HG03097 (cell line): ENCODE measurements at regions not wholly inside any gene's neighbourhood (a gene's known extent, or its start where the extent isn't known, plus 50 kb on each side); places are given as distances from the start of the nearest gene placed in this dataset.

Source experiments
- ATAC-seq: cut with Tn5 transposase; IDR thresholded peaks from one replicate; pipeline ENCODE4 v1.9.1; 2021; ENCODE audit not compliant: unreplicated experiment, low FRiP score

GRCh38 chr4:81528979-81529378 is 57.3 kb upstream of the RASGEF1B start:
- ATAC-seq: no peak

DNA sequence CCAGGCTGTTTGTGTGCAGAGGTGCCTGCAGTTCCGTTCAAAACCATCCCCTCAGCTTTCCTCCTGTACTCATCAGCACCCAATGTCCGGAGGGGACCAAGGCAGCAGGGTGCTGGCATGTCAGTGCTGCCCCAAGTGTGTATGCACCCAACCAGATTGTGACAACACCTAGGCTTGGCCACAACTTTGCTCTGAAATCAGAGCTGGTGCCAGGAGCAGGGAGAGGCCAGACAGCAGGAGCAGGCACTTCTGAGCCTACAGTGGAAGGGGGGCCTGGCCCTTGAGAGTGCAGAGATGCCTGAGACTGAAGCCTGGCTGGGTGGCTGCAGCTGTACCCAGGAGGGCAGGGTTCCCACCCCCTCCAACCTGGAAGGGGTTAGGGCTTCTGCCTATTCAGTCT is 56.5 kb upstream of the RASGEF1B start:
- ATAC-seq: no peak

DNA sequence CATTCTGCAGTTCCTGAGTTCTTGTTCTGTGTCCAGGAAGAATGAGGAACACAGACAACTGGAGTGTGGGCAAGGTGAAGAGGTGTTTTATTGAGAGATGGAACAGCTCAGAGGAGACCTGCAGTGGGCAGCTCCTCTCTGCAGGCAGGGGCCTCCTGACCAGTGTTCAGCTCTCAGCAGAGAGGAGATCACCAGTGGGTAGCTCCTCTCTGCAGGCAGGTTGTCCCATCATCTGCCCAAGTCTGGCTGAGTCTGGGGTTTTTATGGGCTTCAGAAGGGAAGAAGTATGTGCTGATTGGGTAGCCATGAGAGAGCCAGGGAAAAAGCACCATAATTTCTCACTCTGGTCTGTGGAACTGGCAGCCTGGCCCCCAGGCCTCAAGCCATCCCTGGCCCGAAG is 56.0 kb upstream of the RASGEF1B start:
- no peak for ATAC-seq

DNA sequence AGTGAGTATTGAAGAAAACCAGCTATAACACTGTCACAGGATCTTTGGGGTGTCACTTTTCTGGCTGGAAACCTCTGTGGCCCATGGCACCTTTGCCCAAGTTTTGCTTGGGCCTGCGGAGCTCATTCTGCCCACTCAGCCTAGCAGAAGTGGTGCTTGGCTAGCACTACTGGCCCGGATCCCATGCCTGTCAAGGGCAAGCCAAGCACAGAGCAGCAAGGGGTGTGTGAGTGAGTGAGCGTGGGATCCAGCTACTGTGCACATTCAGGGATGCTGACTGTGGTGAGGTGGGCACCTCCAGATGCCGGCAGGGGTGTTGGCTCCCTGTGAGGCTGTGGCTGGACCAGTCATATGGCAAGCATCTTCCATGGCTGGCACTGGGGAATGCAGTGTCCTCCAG is 55.4 kb upstream of the RASGEF1B start:
- no peak for ATAC-seq

GRCh38 chr4:81526706-81527105 is 55.0 kb upstream of the RASGEF1B start:
- no peak for ATAC-seq

- no peak for ATAC-seq
Measured at GRCh38 chr4:81523672-81524327, 52.1 kb upstream of the RASGEF1B start.

DNA sequence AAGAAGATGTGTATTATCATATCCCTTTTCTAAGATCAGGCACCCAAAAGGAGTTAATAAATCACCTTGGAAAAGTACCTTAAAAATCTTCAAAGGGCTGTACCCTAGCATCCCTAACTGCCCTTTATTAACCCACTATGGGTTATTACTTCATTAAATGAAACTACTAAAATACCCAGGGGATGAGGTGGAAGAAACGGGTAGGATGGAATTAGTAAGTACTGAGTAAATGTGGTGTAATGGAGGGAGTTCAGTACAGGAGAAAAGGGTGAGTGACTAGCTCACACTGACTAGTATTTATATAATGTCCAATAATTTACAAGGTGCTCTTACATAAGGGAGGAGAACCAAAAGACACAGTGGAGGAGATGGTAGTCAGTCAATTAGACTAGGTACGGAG is 51.0 kb upstream of the RASGEF1B start:
- no peak for ATAC-seq

DNA sequence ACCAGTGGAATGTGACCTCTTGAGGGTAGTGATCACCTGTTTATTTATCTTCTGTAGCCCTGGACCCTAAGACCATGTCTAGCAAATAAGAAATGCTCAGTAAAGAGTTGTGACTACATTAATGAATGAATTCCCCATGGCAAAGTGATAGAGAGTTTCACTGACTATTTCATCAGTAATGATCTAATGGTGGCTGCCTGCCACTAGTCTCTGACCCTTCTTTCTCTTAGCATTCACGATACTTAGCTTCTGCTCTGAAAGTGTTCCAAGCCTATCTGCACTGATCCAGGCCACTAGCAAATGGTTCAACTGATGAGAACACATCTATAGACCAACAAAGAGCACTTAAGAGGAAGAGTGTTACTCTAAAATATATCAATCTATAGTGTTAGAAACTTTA is 50.0 kb upstream of the RASGEF1B start:
- ATAC-seq: no peak
